ENCODE measurements at regions not wholly inside any gene's neighbourhood (a gene's known extent, or its start where the extent isn't known, plus 50 kb on each side); places are given as distances from the start of the nearest gene placed in this dataset.

DNA sequence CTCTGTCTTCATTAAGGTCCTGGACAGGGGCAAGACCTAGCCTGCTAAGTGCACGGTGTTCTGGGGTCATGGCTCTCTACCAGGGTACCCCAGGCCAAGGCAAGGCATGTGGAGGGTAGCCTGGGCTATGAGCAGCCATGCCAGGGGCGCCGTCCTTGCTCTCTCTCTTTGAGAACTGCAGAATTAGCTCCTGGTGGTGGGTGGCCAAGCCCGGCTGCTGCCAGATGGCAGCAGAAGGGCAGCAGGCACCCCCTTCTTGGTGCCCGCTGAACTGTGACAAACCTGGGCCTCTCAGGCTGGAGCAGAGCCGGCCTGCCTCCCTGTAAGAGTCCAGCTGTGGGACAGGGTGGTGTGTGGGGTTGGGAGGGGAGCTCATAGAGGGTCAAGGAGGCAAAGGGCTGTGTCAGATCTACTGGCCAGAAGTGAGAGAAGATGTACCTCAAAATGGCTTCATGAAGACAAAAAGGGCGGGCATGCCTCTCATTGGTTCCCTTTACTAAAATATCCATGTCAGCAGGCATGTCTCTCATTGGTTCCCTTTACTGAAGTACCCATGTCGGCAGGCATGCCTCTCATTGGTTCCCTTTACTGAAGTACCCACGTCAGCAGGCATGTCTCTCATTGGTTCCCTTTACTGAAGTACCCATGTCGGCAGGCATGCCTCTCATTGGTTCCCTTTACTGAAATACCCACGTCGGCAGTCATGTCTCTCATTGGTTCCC, 81.7 kb upstream of the SDK2 start:
- Histone ChIP-seq H3K4me1 (no peaks in the 10 kb centered on the region), H3K27me3 (no peaks in the 10 kb centered on the region), H3K27ac (no peak overlapping the region), H3K9me3 (no peaks in the 10 kb centered on the region), H3K36me3 (no peaks in the 10 kb centered on the region), H3K4me3 (no peak overlapping the region)
- intact Hi-C loops (cut with DNase I; ENCODE audit: low total_unique reads), result no loop called here
- DNase-seq, result no peak
- TF ChIP-seq, protein P1, sequence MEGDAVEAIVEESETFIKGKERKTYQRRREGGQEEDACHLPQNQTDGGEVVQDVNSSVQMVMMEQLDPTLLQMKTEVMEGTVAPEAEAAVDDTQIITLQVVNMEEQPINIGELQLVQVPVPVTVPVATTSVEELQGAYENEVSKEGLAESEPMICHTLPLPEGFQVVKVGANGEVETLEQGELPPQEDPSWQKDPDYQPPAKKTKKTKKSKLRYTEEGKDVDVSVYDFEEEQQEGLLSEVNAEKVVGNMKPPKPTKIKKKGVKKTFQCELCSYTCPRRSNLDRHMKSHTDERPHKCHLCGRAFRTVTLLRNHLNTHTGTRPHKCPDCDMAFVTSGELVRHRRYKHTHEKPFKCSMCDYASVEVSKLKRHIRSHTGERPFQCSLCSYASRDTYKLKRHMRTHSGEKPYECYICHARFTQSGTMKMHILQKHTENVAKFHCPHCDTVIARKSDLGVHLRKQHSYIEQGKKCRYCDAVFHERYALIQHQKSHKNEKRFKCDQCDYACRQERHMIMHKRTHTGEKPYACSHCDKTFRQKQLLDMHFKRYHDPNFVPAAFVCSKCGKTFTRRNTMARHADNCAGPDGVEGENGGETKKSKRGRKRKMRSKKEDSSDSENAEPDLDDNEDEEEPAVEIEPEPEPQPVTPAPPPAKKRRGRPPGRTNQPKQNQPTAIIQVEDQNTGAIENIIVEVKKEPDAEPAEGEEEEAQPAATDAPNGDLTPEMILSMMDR (IDR thresholded peaks at IDR 0.05), result no peak
- TF ChIP-seq POLR2A (IDR thresholded peaks at IDR 0.05), result no peak

DNA sequence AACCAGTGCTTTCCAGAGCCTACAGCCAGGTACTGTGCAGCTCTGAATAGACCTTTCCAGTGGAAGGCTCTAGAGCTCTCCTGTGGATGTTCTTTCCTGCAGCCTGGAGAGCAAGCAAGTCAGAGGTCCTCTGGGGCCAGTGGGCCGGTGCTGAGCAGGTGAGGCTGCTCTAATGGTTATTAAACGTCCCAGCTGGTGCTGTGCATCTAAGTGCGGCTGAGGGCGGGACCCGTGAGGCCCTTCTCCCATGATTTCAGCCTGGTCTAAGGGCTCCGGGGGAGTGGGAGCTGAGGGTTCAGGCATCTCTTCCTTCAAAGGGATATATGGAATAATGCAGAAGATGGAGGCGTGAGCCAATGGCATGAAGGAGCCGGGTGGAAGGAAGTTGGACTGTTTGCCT, 83.7 kb upstream of the SDK2 start:
- H3K36me3 ChIP-seq, result no peaks in the 10 kb centered on the region
- no peak for TF ChIP-seq POLR2A (IDR thresholded peaks at IDR 0.05)
- TF ChIP-seq, protein P1 (IDR thresholded peaks at IDR 0.05), result no peak
- H3K4me1 ChIP-seq, result no peaks in the 10 kb centered on the region
- no peak overlapping the region for H3K27ac ChIP-seq
- intact Hi-C loops (cut with DNase I; ENCODE audit: low total_unique reads), result no loop called here
- H3K27me3 ChIP-seq, result no peaks in the 10 kb centered on the region
- DNase-seq, result no peak
- H3K4me3 ChIP-seq, result no peak overlapping the region
- H3K9me3 ChIP-seq, result no peaks in the 10 kb centered on the region

DNA sequence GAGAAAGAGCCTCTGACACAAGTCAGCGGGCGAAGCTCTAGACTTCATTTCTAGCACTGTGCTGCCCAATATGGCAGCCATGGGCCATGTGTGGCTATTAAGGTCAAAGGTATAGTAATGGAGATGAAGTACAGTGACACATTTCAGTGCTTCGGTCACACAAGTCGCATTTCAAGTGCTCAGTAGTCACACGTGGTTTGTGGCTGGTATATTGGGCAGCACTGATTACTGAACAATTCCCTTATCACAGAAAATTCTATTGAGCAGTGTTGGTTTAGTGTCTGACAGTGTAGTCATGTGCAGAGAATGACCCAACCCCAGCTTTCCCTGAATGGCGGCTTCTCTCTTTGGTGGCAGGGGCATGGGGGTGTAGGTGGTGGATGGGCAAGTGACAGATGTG, 84.9 kb upstream of the SDK2 start:
- Histone ChIP-seq H3K27me3 (no peaks in the 10 kb centered on the region), H3K9me3 (no peaks in the 10 kb centered on the region), H3K27ac (no peak overlapping the region), H3K4me1 (no peaks in the 10 kb centered on the region), H3K36me3 (no peaks in the 10 kb centered on the region), H3K4me3 (no peak overlapping the region)
- DNase-seq, result no peak
- intact Hi-C loops (cut with DNase I; ENCODE audit: low total_unique reads), result no loop called here
- TF ChIP-seq, protein P1 (IDR thresholded peaks at IDR 0.05), result no peak
- TF ChIP-seq POLR2A (IDR thresholded peaks at IDR 0.05), result no peak

DNA sequence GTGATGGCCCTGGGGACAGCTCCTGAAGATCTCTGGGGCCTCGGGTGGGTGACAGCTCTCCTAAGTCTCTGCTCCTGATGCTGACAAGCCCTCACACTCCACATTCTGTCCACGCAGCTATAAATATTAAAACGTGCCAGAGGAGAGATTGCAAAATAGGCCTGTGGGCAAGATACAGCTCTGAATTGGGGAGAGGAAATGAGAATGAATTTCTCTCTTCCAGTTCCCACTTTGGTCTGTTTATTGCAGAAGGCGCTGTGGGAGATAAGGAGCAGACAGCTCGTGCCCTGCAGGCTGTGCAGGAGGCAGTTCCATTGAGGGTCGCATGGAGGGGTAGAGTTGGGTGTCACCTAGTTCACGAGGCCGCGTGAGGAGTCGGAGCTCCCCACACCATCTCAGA, 87.5 kb upstream of the SDK2 start:
- no peak for DNase-seq

DNA sequence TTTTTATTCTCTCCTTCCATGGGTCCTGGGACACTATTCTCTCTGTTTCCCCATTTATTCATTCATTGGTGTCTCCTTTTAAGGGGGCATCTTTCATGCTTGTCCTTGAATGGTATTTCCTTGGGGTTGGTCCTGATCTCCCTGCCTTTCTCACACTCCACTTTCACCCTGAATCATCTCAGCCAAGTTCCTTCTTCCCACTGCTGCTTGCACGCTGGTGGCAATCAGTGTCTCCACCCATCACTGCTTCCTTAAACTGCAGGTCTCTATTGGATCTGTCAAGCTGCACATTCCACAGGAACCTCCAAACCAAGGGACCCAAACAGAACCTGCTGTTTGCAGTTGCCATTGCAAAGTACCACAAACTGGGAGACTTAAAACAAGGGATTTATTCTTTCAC, 89.3 kb upstream of the SDK2 start:
- Histone ChIP-seq H3K27ac (no peak overlapping the region), H3K36me3 (no peaks in the 10 kb centered on the region), H3K4me3 (no peak overlapping the region), H3K9me3 (no peaks in the 10 kb centered on the region), H3K27me3 (no peaks in the 10 kb centered on the region), H3K4me1 (no peaks in the 10 kb centered on the region)
- DNase-seq, result no peak
- intact Hi-C loops (cut with DNase I; ENCODE audit: low total_unique reads), result no loop called here
- TF ChIP-seq, protein P1 (IDR thresholded peaks at IDR 0.05), result no peak
- TF ChIP-seq POLR2A (IDR thresholded peaks at IDR 0.05), result no peak

More for the DNA sequence above, 87.5 kb upstream of the SDK2 start:
- H3K4me1 ChIP-seq, result no peaks in the 10 kb centered on the region
- no peak overlapping the region for H3K27ac ChIP-seq
- intact Hi-C loops (cut with DNase I; ENCODE audit: low total_unique reads), result no loop called here
- TF ChIP-seq, protein P1 (IDR thresholded peaks at IDR 0.05), result no peak
- no peak for TF ChIP-seq POLR2A (IDR thresholded peaks at IDR 0.05)
- H3K36me3 ChIP-seq, result no peaks in the 10 kb centered on the region
- H3K27me3 ChIP-seq, result no peaks in the 10 kb centered on the region
- no peak overlapping the region for H3K4me3 ChIP-seq
- H3K9me3 ChIP-seq, result no peaks in the 10 kb centered on the region

Data from uterus (tissue), 3 donors.